Liver (tissue), 2 donors: ENCODE measurements at regions not wholly inside any gene's neighbourhood (a gene's known extent, or its start where the extent isn't known, plus 50 kb on each side); places are given as distances from the start of the nearest gene placed in this dataset.
"Not testable (repeated sequence)": the region's sequence is repeated elsewhere in the genome, so short reads cannot be mapped to it uniquely, and the experiment has no call there.

Experiments
- YY1 ChIP-seq: IDR thresholded peaks from 2 replicates; pipeline ENCODE4 v1.6.1; 2016; ENCODE audit warnings: antibody characterized with exemption, mild to moderate bottlenecking
- TF ChIP-seq, protein P1 (sequence below): fragments of 150-350 bp; IDR thresholded peaks from 2 replicates; pipeline ENCODE4 v1.5.1; 2017; ENCODE audit warnings: improper control_type of control experiment, low read depth, low read length; ENCODE audit not compliant: missing input control
- donor health status: healthy.

GRCh38 chr11:37263467-37263866, 665.4 kb upstream of the RAG2 start:
- not testable (repeated sequence) for TF ChIP-seq YY1
- TF ChIP-seq, protein P1, sequence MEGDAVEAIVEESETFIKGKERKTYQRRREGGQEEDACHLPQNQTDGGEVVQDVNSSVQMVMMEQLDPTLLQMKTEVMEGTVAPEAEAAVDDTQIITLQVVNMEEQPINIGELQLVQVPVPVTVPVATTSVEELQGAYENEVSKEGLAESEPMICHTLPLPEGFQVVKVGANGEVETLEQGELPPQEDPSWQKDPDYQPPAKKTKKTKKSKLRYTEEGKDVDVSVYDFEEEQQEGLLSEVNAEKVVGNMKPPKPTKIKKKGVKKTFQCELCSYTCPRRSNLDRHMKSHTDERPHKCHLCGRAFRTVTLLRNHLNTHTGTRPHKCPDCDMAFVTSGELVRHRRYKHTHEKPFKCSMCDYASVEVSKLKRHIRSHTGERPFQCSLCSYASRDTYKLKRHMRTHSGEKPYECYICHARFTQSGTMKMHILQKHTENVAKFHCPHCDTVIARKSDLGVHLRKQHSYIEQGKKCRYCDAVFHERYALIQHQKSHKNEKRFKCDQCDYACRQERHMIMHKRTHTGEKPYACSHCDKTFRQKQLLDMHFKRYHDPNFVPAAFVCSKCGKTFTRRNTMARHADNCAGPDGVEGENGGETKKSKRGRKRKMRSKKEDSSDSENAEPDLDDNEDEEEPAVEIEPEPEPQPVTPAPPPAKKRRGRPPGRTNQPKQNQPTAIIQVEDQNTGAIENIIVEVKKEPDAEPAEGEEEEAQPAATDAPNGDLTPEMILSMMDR: not testable (repeated sequence)
